LNCAP (cell line): ENCODE measurements at regions not wholly inside any gene's neighbourhood (a gene's known extent, or its start where the extent isn't known, plus 50 kb on each side); places are given as distances from the start of the nearest gene placed in this dataset.

ENCODE experiments used
- TF ChIP-seq, protein P1 (sequence below): fragments of 450-650 bp; IDR thresholded peaks from 2 replicates; pipeline ENCODE4 v1.5.1; 2017; ENCODE audit warnings: mild to moderate bottlenecking

- TF ChIP-seq, protein P1, sequence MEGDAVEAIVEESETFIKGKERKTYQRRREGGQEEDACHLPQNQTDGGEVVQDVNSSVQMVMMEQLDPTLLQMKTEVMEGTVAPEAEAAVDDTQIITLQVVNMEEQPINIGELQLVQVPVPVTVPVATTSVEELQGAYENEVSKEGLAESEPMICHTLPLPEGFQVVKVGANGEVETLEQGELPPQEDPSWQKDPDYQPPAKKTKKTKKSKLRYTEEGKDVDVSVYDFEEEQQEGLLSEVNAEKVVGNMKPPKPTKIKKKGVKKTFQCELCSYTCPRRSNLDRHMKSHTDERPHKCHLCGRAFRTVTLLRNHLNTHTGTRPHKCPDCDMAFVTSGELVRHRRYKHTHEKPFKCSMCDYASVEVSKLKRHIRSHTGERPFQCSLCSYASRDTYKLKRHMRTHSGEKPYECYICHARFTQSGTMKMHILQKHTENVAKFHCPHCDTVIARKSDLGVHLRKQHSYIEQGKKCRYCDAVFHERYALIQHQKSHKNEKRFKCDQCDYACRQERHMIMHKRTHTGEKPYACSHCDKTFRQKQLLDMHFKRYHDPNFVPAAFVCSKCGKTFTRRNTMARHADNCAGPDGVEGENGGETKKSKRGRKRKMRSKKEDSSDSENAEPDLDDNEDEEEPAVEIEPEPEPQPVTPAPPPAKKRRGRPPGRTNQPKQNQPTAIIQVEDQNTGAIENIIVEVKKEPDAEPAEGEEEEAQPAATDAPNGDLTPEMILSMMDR, result no peak
These were observed 120.1 kb downstream of the NKX6-1 start for GRCh38 chr4:84378983-84379382.

DNA sequence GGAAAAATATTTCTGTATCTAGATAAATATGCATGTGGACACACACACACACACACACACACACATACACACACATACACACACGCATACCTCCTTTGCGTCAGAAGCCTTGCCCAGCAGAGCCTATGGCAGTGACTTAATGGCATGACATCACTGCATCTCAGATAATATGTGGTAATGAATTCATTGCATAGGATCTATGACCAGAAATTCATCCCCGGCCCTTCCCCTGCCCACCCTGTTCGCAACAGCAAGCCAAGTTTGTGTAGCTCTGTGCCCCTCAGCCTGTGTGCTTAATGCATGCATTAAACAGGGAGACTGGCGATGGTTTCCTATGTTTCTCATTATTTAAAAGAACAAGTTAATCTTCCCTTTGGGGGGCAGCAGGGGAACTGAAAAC, 120.7 kb downstream of the NKX6-1 start:
- TF ChIP-seq, protein P1, result no peak

DNA sequence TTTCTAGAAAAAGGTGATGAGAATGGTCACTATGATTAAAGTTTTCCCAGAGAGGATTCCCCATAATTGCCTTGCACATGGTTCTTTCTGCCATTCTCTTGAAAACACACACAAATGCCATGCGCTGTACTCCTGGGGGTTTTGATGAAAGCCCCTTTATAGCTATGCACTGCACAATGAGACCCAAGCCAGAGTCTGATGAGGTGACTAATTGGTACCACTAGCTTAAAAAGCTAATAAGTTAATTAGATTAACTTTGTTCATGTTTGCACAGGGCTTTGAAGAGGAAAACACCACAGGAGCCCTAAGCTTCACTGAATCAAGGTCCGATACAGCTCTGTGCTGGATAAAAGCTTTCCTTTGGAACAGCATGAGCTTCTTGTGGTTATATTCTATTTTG, 132.2 kb downstream of the NKX6-1 start:
- TF ChIP-seq, protein P1, result no peak

GRCh38 chr4:84366161-84366560, 132.9 kb downstream of the NKX6-1 start:
- TF ChIP-seq, protein P1, result no peak

DNA sequence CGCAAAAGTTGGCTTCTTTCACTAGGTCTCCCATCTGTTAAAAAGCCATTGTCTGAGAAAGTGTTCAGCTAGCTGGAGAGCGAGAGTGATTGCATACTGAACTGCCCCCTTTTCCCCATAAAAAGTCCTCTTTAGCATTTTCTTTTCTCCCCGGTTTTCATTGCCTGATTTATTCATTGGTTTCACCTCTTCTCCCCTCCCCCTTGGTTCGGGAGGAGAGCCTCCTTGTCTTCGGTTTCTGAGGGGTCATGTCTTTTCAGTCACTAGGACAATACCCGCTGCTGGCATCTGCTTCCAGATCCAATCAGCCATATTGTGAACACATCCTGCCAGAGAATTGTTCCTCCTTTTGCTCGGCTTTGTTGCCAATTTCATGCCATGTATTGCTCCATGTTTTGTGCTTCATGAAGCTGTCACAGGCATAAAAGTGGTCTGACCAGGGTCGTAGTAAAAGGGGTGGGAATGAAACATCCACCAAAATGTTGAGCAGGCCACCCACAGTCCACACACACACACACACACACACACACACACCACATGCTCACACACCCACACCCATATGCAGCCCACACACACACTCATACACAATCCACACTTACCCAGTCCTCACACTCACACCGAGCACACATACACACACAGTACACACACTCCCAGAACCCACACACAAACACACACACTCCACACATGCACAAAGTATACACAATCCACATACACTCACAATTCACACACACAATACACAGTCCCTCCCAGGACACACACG, 136.0 kb downstream of the NKX6-1 start:
- TF ChIP-seq, protein P1, result no peak

DNA sequence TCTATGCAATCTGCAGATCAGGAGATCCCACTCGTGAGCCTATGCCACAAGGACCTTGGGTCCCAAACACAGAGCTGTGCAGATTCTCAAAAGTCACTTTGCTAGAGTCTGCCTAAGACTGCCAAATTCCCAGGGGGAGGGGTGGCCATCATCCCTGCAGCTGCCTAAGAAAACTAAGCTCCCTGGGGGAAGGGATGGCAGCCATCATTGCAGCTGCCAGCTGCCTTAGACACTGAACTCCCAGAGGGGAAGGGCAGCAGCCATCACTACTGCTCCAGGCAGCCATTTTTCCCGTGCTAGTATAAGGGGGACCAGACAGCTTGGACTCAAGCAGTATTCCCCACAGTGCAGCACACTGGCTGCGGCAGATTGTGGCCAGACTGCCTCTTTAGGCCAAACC, 156.9 kb downstream of the NKX6-1 start:
- TF ChIP-seq, protein P1, result no peak

DNA sequence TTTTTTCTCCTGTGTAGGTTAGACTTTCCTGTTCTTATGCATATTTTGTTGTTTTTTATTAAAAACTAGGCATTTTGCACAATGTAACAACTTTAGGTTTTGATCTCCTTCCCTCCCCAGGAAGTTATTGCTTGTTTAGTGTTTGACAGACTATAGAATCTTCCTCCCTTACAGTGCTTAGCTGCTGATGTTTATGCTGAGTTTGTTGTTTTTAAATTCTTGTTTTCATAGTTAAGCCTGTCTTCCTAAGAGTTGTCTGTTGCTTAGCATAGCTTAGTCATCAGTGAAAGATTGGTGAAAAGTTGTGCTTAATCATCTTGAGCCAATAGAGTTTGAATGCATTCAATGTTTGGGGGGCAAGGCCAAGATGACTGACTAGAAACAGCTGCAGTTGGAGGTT, 157.5 kb downstream of the NKX6-1 start:
- TF ChIP-seq, protein P1, result no peak

DNA sequence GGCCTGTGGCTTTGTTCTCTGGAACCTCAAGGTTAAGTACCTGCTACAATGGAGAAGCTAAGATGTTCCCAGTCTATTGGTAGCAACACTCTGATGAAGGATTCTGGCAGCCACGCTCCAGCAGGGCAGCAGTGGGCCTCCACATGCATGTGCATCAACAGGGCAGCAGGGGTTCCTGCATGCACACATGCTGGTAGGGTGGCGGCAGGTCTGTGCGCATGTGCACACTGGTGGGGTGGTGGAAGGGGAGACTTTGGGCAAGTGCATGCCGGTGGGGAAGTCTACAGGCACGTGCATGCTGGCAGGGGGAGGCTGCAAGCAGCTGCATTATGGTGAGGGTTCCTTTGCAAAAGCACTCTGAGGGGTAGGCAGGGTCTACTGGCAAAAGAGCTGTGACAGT, 160.7 kb downstream of the NKX6-1 start:
- TF ChIP-seq, protein P1, result no peak
